Right cardiac atrium (tissue), 5 donors: ENCODE measurements at regions not wholly inside any gene's neighbourhood (a gene's known extent, or its start where the extent isn't known, plus 50 kb on each side); places are given as distances from the start of the nearest gene placed in this dataset.

Source experiments
- ATAC-seq, 2 donors: fragments of 200-7000 bp; cut with Tn5 transposase; one replicate each; pipeline versions ENCODE4 v1.8.0 to v1.9.1; 2020; ENCODE audit warnings: moderate library complexity in 2 of 2, mild to moderate bottlenecking in 1 of 2
- DNase-seq, 3 donors: peaks; one replicate each; pipeline ENCODE4 v3.0.0-alpha.2; 2020
- H3K27ac ChIP-seq: one replicate; pipeline ENCODE4 v1.5.1; 2013; ENCODE audit warnings: mild to moderate bottlenecking, low read length, control low read depth, moderate library complexity
- H3K27me3 ChIP-seq: one replicate; pipeline ENCODE4 v1.6.1; 2013; ENCODE audit not compliant: control insufficient read depth, insufficient read depth
- H3K4me1 ChIP-seq: one replicate; pipeline ENCODE4 v1.6.1; 2013; ENCODE audit warnings: low read length; ENCODE audit not compliant: control insufficient read depth, insufficient read depth
- H3K4me3 ChIP-seq: one replicate; pipeline ENCODE4 v1.5.1; 2013; ENCODE audit warnings: low read length, control low read depth
- H3K9me3 ChIP-seq: one replicate; pipeline ENCODE4 v1.6.1; 2013; ENCODE audit warnings: low read length; ENCODE audit not compliant: control insufficient read depth
- WGBS: extraction: QIAGEN DNeasy Blood & Tissue Kit; methylation state at CpG from one replicate; pipeline ENCODE4 v1.1.7; 2013; 5-methylcytosine and 5-hydroxymethylcytosine counted together
- intact Hi-C, 4 donors: fragments of 100-400 bp; cut with DNase I; formaldehyde crosslinking; loops; one replicate each; pipeline versions ENCODE4 v1.11.0 to v1.14.0; 2022 to 2023
- donor health status: healthy with polysubstance abuse.
- donor health status: DM: no; HTN: yes; CAD: no.
- donor health status: DM: no; HTN: no; CAD: no.
- donor health status: DM: no; HTN: yes; CAD: no; lungs with severe emphysema.
- donor health status: DM: yes; HTN: yes; CAD: no.

DNA sequence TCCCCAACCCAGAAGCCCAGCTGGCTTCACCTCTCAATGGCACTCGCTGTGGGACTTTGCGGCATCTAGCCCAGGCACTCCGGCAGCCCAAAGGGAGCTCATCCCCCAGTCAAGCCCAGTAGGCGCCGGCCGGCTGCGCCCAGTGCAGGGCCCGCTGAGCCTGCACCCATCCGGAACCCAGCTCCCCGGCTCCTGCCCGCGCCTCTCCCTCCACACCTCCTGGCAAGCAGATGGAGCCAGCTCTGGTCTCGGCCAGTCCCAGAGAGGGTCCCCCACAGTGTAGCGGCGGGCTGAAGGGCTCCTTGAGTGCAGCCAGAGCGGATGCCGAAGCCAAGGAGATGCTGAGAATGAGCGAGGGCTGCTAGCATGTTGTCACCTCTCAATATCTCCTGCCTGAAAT, 116.8 kb upstream of the UGT8 start:
- Histone ChIP-seq H3K27ac (no peak overlapping the region), H3K4me1 (no peaks in the 10 kb centered on the region), H3K4me3 (no peak overlapping the region), H3K9me3 (no peaks in the 10 kb centered on the region), H3K27me3 (no peaks in the 10 kb centered on the region)
- 91% methylated on average over 18 of the region's 18 CpGs for WGBS
- ATAC-seq (no peak), DNase-seq (peak in 2 of 3 donors; percentile 24)
- intact Hi-C loops: no loop called here

DNA sequence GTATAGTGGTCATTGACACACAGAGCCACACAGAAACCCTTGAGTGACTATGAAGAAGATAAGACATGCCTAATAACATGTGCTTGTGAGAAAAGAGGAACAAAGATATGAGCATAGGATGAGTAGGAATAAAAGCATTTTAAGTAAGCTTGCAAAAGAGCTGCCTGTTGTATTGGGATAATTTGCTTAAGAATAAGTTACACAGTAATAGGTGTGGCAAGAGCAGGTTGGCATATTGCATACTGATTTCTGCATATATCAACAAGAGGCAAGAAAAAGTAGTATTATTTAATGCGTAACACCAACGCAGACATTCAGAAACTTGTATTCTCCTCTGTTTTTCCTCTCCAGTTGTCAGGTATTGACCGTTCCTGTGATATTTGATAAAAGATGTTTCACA, 111.5 kb upstream of the UGT8 start:
- ATAC-seq (no peak), DNase-seq (no peak)
- Histone ChIP-seq H3K27ac (no peak overlapping the region), H3K9me3 (no peaks in the 10 kb centered on the region), H3K27me3 (no peaks in the 10 kb centered on the region), H3K4me3 (no peak overlapping the region), H3K4me1 (no peaks in the 10 kb centered on the region)
- intact Hi-C loops: no loop called here
- 91% methylated on average over 3 of the region's 3 CpGs for WGBS

DNA sequence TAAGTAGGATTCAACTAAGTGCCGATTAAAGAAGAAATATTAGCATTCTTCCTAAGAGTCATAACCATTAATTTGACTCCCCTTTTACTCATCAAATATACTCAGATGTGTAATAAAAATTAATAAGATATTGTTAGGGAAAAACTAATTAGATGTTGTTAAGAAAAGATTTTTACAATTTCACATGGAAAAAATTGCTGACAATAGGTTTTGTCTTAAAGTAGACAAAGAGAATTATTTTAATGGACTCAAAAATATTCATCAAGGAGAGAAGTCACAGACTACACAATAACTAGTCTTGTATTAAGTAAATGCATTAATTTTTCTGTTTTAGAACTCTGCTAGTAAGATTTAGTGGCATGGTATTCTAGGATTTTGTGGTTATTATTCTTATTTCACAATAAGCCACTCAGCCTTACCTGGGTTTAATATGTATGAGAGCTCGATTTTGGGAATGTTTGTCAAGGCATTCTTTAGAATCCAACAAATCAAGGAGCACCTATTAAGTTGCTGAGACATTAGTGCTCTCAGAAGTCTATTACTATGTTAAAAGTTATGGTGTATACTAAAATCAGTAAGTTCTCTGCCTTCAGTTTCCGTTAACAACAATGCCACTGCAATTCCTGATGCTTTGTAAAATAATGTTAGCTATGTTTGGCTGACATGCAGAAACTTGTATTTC, 110.2 kb upstream of the UGT8 start:
- intact Hi-C loops: no loop called here
- 71% methylated on average over 3 of the region's 3 CpGs for WGBS
- no peak for ATAC-seq
- no peaks in the 10 kb centered on the region for H3K27me3 ChIP-seq
- H3K4me3 ChIP-seq: no peak overlapping the region
- no peaks in the 10 kb centered on the region for H3K4me1 ChIP-seq
- H3K9me3 ChIP-seq: no peaks in the 10 kb centered on the region
- DNase-seq: no peak
- no peak overlapping the region for H3K27ac ChIP-seq

DNA sequence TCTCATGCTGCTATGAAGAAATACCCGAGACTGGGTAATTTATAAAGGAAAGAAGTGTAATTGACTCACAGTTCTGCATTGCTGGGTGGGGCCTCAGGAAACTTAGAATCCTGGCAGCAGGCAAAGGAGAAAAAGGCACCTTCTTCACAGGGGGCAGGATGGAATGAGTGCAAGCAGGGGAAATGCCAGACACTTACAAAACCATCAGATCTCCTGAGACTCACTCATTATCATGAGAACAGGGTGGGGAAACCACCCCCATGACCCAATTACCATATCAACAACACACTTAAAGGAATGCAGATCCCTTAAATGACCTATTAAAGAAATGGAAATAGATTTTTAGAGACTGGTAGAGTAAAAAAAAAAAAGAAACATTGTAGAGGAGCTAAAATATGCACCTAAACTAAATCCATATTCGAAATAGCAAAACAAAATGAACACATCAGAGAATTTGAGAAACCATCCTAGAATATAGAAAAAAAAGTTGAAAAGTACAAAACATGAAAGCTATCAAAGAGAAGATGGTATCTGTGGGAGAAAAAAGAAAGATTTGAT, 104.3 kb upstream of the UGT8 start:
- no peak for DNase-seq
- 68% methylated on average over 2 of the region's 2 CpGs for WGBS
- H3K27me3 ChIP-seq: no peaks in the 10 kb centered on the region
- H3K4me3 ChIP-seq: no peak overlapping the region
- H3K27ac ChIP-seq: no peak overlapping the region
- ATAC-seq: no peak
- intact Hi-C loops: no loop called here
- no peaks in the 10 kb centered on the region for H3K9me3 ChIP-seq
- H3K4me1 ChIP-seq: no peaks in the 10 kb centered on the region

DNA sequence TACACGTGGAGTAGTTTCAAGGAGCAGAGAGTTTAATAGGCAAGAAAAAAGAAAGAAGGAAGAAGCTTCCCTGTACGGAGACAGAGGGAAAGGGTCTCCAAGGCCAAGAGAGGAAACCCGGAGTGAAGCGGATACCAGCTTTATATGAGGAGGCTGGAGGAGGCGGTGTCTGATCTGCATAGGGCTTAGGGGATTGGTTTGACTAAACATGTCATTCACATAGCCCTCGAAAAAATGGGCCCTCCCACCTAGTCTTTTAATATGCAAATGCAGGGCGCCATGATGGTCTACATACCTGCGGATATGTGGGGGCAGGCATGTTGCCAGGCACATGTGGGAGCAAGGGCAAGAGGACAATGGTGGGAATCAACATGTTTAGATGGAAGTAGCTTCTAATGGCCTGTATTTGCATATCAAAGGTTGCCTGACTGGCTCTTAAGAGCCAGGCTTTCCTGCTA, 103.1 kb upstream of the UGT8 start:
- DNase-seq (no peak), ATAC-seq (no peak)
- H3K27ac ChIP-seq: no peak overlapping the region
- no peaks in the 10 kb centered on the region for H3K9me3 ChIP-seq
- H3K27me3 ChIP-seq: no peaks in the 10 kb centered on the region
- no peak overlapping the region for H3K4me3 ChIP-seq
- intact Hi-C loops: no loop called here
- WGBS: 61% methylated on average over 8 of the region's 8 CpGs
- H3K4me1 ChIP-seq: no peaks in the 10 kb centered on the region

DNA sequence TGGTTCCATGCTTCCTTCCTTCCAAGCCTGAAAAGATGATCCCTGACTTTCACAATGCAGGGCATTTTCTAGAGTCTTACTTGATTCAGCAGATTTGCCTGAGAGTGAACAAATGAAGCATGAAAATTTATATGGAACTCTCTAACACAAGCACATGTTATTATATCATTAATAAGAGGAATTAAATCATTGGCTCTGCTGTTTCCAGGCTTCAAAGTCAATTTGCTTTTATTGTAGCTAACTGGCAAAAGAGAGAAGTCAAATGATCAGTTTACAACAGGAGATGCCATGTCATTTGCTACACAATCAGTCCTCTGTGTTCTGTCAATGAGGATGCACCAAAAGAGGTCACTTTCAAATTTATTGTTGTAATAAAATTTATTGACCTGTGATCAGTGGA, 101.5 kb upstream of the UGT8 start:
- Histone ChIP-seq H3K4me1 (no peaks in the 10 kb centered on the region), H3K4me3 (no peak overlapping the region), H3K9me3 (no peaks in the 10 kb centered on the region), H3K27me3 (no peaks in the 10 kb centered on the region), H3K27ac (no peak overlapping the region)
- no peak for DNase-seq
- no peak for ATAC-seq
- intact Hi-C loops: no loop called here

DNA sequence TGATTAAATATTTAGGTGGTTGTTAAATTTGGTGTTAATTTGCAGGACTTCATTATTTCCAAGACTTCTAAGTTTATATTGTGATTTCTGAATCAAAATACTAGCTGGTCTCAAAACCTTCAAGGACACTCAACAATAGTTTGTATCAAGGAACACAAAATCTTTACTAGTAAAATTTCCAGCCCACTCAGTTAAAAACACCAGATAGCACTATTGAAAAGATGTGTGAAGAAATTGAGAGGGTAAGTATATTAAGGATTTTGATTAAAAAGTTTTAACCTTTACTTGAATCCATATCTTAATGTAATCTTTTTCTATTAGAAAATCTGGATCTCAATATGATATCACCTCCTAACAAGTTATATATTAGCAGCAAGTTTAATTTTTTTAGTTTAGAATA, 89.3 kb upstream of the UGT8 start:
- Histone ChIP-seq H3K4me3 (no peak overlapping the region), H3K27me3 (no peaks in the 10 kb centered on the region), H3K4me1 (no peaks in the 10 kb centered on the region), H3K27ac (no peak overlapping the region), H3K9me3 (no peaks in the 10 kb centered on the region)
- ATAC-seq (no peak), DNase-seq (no peak)
- intact Hi-C loops: no loop called here

DNA sequence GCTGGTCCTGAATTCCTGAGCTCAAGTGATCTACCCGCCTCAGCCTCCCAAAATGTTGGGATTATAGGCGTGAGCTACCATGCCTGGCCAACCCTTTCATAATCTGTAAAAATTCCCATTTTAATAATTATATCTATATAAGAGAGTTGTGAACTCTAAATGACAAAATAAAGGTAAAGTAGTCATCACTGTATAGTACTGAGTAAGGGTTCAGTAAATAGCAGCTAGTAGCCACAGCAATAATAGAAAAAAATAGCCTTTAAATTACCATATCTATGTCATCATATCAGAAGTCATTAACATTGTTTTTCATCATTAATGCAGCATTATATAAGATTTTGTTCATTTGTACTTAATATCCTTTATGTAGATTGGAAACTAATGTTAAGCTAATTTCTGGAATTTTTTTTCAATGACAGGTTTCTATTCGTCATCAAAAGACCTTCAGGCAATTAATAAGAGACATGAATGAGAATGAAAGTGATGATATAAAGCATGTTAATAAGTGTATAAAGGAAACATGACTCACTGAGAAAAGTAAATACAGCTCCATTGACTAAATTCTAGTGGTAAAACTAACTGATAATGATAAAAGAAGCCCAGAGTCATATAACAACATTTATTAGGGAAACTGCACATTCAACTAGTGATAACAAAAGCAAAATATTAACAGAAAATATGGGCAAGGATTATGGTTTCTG, 85.9 kb upstream of the UGT8 start:
- Histone ChIP-seq H3K27ac (no peak overlapping the region), H3K4me3 (no peak overlapping the region), H3K27me3 (no peaks in the 10 kb centered on the region), H3K4me1 (no peaks in the 10 kb centered on the region), H3K9me3 (no peaks in the 10 kb centered on the region)
- WGBS: 81% methylated on average over 3 of the region's 3 CpGs
- intact Hi-C loops: no loop called here
- DNase-seq (no peak), ATAC-seq (no peak)

DNA sequence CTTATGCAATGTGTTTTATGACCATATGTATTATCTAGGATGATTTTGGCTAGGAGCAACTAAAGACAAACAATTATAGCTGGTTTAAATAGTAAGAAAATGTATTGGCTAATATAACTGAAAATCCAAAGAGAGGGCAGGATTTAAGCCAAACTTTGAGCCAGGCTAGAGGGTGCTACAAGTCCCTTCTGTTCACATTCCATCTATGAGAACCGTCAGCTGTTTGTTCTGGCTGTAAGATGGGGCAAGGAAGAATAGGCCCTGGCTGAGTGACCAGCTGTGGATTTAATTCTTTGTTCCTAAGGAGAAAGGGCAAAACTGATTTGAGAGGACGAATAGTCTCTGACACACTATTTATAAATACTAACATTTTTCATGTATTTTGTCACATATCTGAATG, 79.2 kb upstream of the UGT8 start:
- WGBS: 44% methylated on average over 2 of the region's 2 CpGs
- no peak for DNase-seq
- Histone ChIP-seq H3K4me1 (no peaks in the 10 kb centered on the region), H3K9me3 (no peaks in the 10 kb centered on the region), H3K27me3 (no peaks in the 10 kb centered on the region), H3K4me3 (no peak overlapping the region), H3K27ac (no peak overlapping the region)
- intact Hi-C loops: no loop called here
- no peak for ATAC-seq

DNA sequence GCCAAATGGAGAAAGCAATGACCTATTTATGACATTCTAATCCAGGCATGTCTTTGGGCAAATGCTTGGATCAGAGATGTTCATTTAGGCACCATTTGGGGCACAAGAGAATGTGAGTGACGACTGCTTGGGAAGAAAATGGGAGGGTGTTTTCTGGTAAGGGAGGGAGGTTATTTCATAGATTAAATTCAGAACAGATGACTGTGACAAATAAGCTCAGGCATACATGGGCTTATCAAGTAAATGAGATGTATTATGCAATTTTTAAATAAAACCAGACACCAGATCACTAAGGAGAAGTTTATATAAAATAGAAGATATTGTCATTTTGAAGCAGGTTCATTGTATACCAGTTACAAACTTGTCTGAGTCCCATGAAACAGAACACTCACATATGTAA, 71.4 kb upstream of the UGT8 start:
- no peak overlapping the region for H3K27ac ChIP-seq
- no peak for DNase-seq
- intact Hi-C loops: no loop called here
- H3K9me3 ChIP-seq: no peaks in the 10 kb centered on the region
- 52% methylated on average over 1 of the region's 1 CpG for WGBS
- no peak for ATAC-seq
- H3K4me1 ChIP-seq: no peaks in the 10 kb centered on the region
- H3K4me3 ChIP-seq: no peak overlapping the region
- no peaks in the 10 kb centered on the region for H3K27me3 ChIP-seq

DNA sequence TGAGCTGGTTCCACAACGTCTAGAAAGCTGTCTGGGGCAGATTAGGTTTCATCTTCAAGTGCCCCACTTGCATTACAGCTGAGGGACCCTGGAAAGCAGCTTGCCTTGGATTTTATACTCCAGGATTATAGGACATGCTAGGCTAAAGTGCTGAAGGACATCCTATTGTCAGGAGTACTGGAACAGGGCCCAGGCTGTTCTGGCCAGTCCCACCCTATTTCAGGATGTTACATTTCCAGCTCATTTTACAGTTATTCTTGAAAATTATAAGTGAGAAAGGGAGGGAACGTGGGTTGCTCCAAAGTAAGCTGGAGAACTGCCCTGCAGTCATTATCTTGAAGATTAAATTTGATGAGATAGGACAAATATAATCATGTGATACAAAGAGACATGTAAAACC, 71.0 kb upstream of the UGT8 start:
- peak in 1 of 3 donors; percentile 16 for DNase-seq
- H3K27me3 ChIP-seq: no peaks in the 10 kb centered on the region
- no peaks in the 10 kb centered on the region for H3K9me3 ChIP-seq
- no peak overlapping the region for H3K27ac ChIP-seq
- no peak for ATAC-seq
- intact Hi-C loops: no loop called here
- H3K4me1 ChIP-seq: no peaks in the 10 kb centered on the region
- WGBS: 18% methylated on average over 2 of the region's 2 CpGs
- no peak overlapping the region for H3K4me3 ChIP-seq
